IMR-90 (cell line): ENCODE measurements at regions not wholly inside any gene's neighbourhood (a gene's known extent, or its start where the extent isn't known, plus 50 kb on each side); places are given as distances from the start of the nearest gene placed in this dataset.

ENCODE experiments used
- ATAC-seq: fragments of 200-7000 bp; cut with Tn5 transposase; 2 replicates; pipeline ENCODE4 v1.9.1; 2020; ENCODE audit warnings: low read depth, mild to moderate bottlenecking, moderate library complexity
- BruUV-seq: library from RNA; stranded (reverse); fragments of 400-500 nt; replicated peaks from 2 replicates; lab custom pipeline; 2021; lab: Mats Ljungman, UMichigan
- CTCF ChIA-PET: fragments of 300-600 bp; formaldehyde crosslinking; extraction: SDS; loops from one replicate; lab custom pipeline; 2021; ENCODE audit warnings: antibody characterized with exemption; lab: Yijun Ruan, JAX
- POLR2A ChIA-PET: fragments of 300-600 bp; sonication (Branson Sonifier 250); formaldehyde crosslinking; loops from one replicate; lab custom pipeline; 2022; ENCODE audit warnings: antibody characterized with exemption; ENCODE audit not compliant: unreplicated experiment; lab: Charles Lee
- DNase-seq: peaks from one replicate; pipeline ENCODE4 v3.0.0; 2013
- H2AFZ ChIP-seq: replicated peaks from 2 replicates; pipeline ENCODE3; 2013; ENCODE audit warnings: low read length, mild to moderate bottlenecking; ENCODE audit not compliant: poor library complexity
- H2AK5ac ChIP-seq: 2 replicates; pipeline ENCODE4 v1.6.1; 2013; ENCODE audit warnings: low read depth, low read length, inconsistent platforms
- H2AK9ac ChIP-seq: replicated peaks from 2 replicates; pipeline ENCODE3; 2013; ENCODE audit warnings: mild to moderate bottlenecking, low read depth, low read length, moderate library complexity; ENCODE audit not compliant: poor library complexity
- H2BK120ac ChIP-seq: 2 replicates; pipeline ENCODE4 v1.6.1; 2013; ENCODE audit warnings: low read depth, low read length, inconsistent platforms
- H2BK15ac ChIP-seq: 3 replicates; pipeline ENCODE4 v1.6.1; 2013; ENCODE audit warnings: low read depth, low read length, inconsistent platforms
- H2BK20ac ChIP-seq: 2 replicates; pipeline ENCODE4 v1.6.1; 2013; ENCODE audit warnings: low read depth, mild to moderate bottlenecking, inconsistent platforms, low read length, moderate library complexity
- H2BK5ac ChIP-seq: 2 replicates; pipeline ENCODE4 v1.6.1; 2013; ENCODE audit warnings: mild to moderate bottlenecking, low read depth, low read length, inconsistent platforms; ENCODE audit not compliant: poor library complexity, severe bottlenecking
- H3K14ac ChIP-seq: replicated peaks from 2 replicates; pipeline ENCODE4 v1.6.1; 2013; ENCODE audit warnings: low read depth, low read length, inconsistent platforms
- H3K18ac ChIP-seq: 2 replicates; pipeline ENCODE4 v1.6.1; 2013; ENCODE audit warnings: low read depth, low read length, control low read depth
- H3K23ac ChIP-seq: 2 replicates; pipeline ENCODE4 v1.6.1; 2013; ENCODE audit warnings: low read depth, low read length, inconsistent platforms
- H3K27ac ChIP-seq: 2 replicates; pipeline ENCODE4 v1.5.1; 2013; ENCODE audit warnings: mild to moderate bottlenecking, control low read depth, low read length; ENCODE audit not compliant: insufficient read depth
- H3K27me3 ChIP-seq: 2 replicates; pipeline ENCODE4 v1.6.1; 2013; ENCODE audit warnings: low read length; ENCODE audit not compliant: control insufficient read depth, insufficient read depth
- H3K36me3 ChIP-seq: 2 replicates; pipeline ENCODE4 v1.6.1; 2013; ENCODE audit warnings: low read length, mixed read lengths; ENCODE audit not compliant: control insufficient read depth, insufficient read depth
- H3K4ac ChIP-seq: 2 replicates; pipeline ENCODE4 v1.6.1; 2013; ENCODE audit warnings: low read depth, low read length, inconsistent platforms
- H3K4me1 ChIP-seq: 2 replicates; pipeline ENCODE4 v1.6.1; 2013; ENCODE audit warnings: low read length, mixed read lengths; ENCODE audit not compliant: control insufficient read depth, insufficient read depth
- H3K4me2 ChIP-seq: 2 replicates; pipeline ENCODE4 v1.6.1; 2013; ENCODE audit warnings: low read depth, mild to moderate bottlenecking, control low read depth, low read length, moderate library complexity
- H3K4me3 ChIP-seq: 2 replicates; pipeline ENCODE4 v1.5.1; 2013; ENCODE audit warnings: low read depth, mild to moderate bottlenecking, control low read depth, low read length, moderate library complexity; ENCODE audit not compliant: insufficient read depth
- H3K56ac ChIP-seq: 2 replicates; pipeline ENCODE4 v1.6.1; 2013; ENCODE audit warnings: low read length, inconsistent platforms; ENCODE audit not compliant: insufficient read depth; ENCODE audit errors: extremely low read depth
- H3K79me1 ChIP-seq, 2 experiments: 2 replicates each; pipeline ENCODE4 v1.6.1; 2013; ENCODE audit warnings: low read length in 2 of 2, inconsistent platforms in 1 of 2, low read depth in 1 of 2
- H3K9ac ChIP-seq: 2 replicates; pipeline ENCODE4 v1.6.1; 2013; ENCODE audit warnings: low read depth, low read length, control low read depth
- H3K9me1 ChIP-seq: 2 replicates; pipeline ENCODE4 v1.6.1; 2013; ENCODE audit warnings: low read length, inconsistent platforms; ENCODE audit not compliant: insufficient read depth
- H3K9me3 ChIP-seq: 2 replicates; pipeline ENCODE4 v1.6.1; 2013; ENCODE audit warnings: low read length; ENCODE audit not compliant: control insufficient read depth, insufficient read depth
- H4K20me1 ChIP-seq: 2 replicates; pipeline ENCODE4 v1.6.1; 2013; ENCODE audit warnings: low read length, inconsistent platforms; ENCODE audit not compliant: insufficient read depth
- H4K5ac ChIP-seq: 2 replicates; pipeline ENCODE4 v1.6.1; 2013; ENCODE audit warnings: mild to moderate bottlenecking, low read depth, low read length, control low read depth
- H4K8ac ChIP-seq, 2 experiments: 2 replicates each; pipeline ENCODE4 v1.6.1; 2013; ENCODE audit warnings: low read depth in 2 of 2, low read length in 2 of 2, control low read depth in 1 of 2, inconsistent platforms in 1 of 2
- H4K91ac ChIP-seq: 2 replicates; pipeline ENCODE4 v1.6.1; 2013; ENCODE audit warnings: low read depth, low read length, inconsistent platforms; ENCODE audit not compliant: insufficient read depth
- CEBPB ChIP-seq: IDR thresholded peaks from 2 replicates; pipeline ENCODE4 v1.6.1; 2012; ENCODE audit warnings: low read depth, low read length, improper control_type of control experiment
- CHD1 ChIP-seq: IDR thresholded peaks from 2 replicates; pipeline ENCODE4 v1.6.1; 2012; ENCODE audit warnings: low read depth, low read length, improper control_type of control experiment
- MAFK ChIP-seq: IDR thresholded peaks from 2 replicates; pipeline ENCODE4 v1.6.1; 2012; ENCODE audit warnings: low read depth, low read length, improper control_type of control experiment
- MAZ ChIP-seq: IDR thresholded peaks from 2 replicates; pipeline ENCODE4 v1.6.1; 2012; ENCODE audit warnings: low read depth, mild to moderate bottlenecking, low read length, improper control_type of control experiment, moderate library complexity, borderline replicate concordance
- WGBS, 2 experiments: methylation state at CpG; one replicate each; pipeline versions ENCODE4 v1.1.5 to v1.1.7; 2013; ENCODE audit warnings: missing lambda C conversion rate in 2 of 2; ENCODE audit not compliant: insufficient read length in 1 of 2; ENCODE audit errors: extremely low coverage in 2 of 2; 5-methylcytosine and 5-hydroxymethylcytosine counted together
- dilution Hi-C: fragments of 300-500 bp; cut with HindIII; formaldehyde crosslinking; loops from one replicate; pipeline ENCODE4 v1.14.3; 2018; ENCODE audit warnings: low sequenced_read_pairs; ENCODE audit not compliant: unreplicated experiment
- in situ Hi-C: fragments of 300-500 bp; cut with MboI; formaldehyde crosslinking; loops from 3 replicates; pipeline ENCODE4 v1.14.3; 2019; ENCODE audit warnings: low sequenced_read_pairs, inconsistent platforms, mixed read lengths
- intact Hi-C: fragments of 100-400 bp; cut with micrococcal nuclease; formaldehyde crosslinking; loops from 2 replicates; pipeline ENCODE4 v1.10.0; 2022

- Histone ChIP-seq H2AK5ac (no peak overlapping the region), H4K91ac (no peak overlapping the region), H3K4me1 (no peaks in the 10 kb centered on the region), H2AFZ (no peak overlapping the region), H3K14ac (no peak overlapping the region), H3K23ac (no peak overlapping the region), H3K4me3 (no peak overlapping the region), H2AK9ac (no peak overlapping the region), H3K9ac (no peak overlapping the region), H4K8ac (no peak overlapping the region), H3K27me3 (no peaks in the 10 kb centered on the region), H4K20me1 (no peaks in the 10 kb centered on the region), H3K9me1 (no peaks in the 10 kb centered on the region), H3K4me2 (no peak overlapping the region), H2BK120ac (no peak overlapping the region), H3K79me1 (no peaks in the 10 kb centered on the region), H2BK5ac (no peak overlapping the region), H2BK15ac (no peak overlapping the region), H3K4ac (no peak overlapping the region), H3K9me3 (0 out of 2 replicates have a peak, but pooled peaks cover 1% of the 10 kb centered on the region), H4K5ac (no peak overlapping the region), H2BK20ac (no peak overlapping the region), H3K36me3 (no peaks in the 10 kb centered on the region), H3K56ac (no peak overlapping the region), H3K18ac (no peak overlapping the region), H3K27ac (no peak overlapping the region)
- dilution Hi-C loops = no loop called here
- intact Hi-C loops = no loop called here
- no CpG with 5 or more reads among the region's 4 CpGs for WGBS, 2 experiments
- ATAC-seq (no peak), DNase-seq (no peak)
- no TSS peak for BruUV-seq
- ChIA-PET CTCF (no interaction called here), POLR2A (no interaction called here)
- in situ Hi-C loops = no loop called here
- TF ChIP-seq CEBPB = no peak
- TF ChIP-seq MAZ = no peak
- TF ChIP-seq CHD1 = no peak
- TF ChIP-seq MAFK = no peak
These were observed 601.2 kb downstream of the DHX35 start for GRCh38 chr20:39563349-39563748.
